ENCODE measurements at regions not wholly inside any gene's neighbourhood (a gene's known extent, or its start where the extent isn't known, plus 50 kb on each side); places are given as distances from the start of the nearest gene placed in this dataset.
"Not testable (repeated sequence)": the region's sequence is repeated elsewhere in the genome, so short reads cannot be mapped to it uniquely, and the experiment has no call there.

DNA sequence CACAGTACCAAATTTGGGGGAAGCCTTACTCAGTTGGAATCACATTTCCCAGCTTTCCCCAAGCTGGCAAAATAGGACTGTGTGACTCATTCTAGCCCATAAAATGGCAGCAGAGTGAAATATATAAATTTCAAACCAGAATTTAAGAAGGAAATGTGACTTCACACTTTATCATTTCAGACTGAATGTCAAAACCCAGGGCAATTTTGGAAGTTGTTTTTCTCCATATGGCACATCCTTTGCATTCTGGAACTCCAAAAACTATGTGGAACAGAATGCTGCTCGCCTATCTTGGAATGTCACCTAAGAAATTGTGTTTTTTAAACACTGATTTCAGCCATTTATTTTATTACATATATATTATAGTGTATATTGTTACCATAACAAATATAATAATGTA is 424.7 kb upstream of the ST8SIA4 start:
- ATAC-seq = no peak
- DNase-seq (ENCODE audit: low spot score) = no peak
- intact Hi-C loops (cut with DNase I) = no loop called here

DNA sequence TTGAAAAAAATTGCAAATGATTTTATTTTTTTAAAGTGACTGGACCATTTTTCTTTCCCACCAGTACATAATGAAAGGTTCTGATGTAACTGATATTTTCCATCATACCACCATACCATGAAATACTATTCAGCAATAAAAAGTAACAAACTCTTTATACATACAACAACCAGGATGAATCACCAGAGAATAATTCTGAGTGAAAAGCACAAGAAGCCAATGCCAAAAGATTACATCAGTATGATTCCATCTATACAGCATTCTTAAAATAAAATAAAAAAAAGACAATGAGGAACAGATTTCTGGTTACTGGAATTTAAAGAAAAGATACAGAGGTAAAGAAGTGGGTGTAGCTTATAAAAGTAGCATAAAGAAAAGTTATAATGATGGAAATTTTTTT is 423.7 kb upstream of the ST8SIA4 start:
- ATAC-seq = no peak
- no peak for DNase-seq (ENCODE audit: low spot score)
- intact Hi-C loops (cut with DNase I) = no loop called here

- ATAC-seq; intact Hi-C loops (cut with DNase I); DNase-seq (ENCODE audit: low spot score): not testable (repeated sequence)
Observed at GRCh38 chr5:101316401-101316800, 413.3 kb upstream of the ST8SIA4 start.

- intact Hi-C loops (cut with DNase I) = no loop called here
- no peak for DNase-seq (ENCODE audit: low spot score)
- no peak for ATAC-seq
Observed at GRCh38 chr5:101306391-101307137, 403.5 kb upstream of the ST8SIA4 start.

GRCh38 chr5:101296477-101296876 is 393.4 kb upstream of the ST8SIA4 start:
- no peak for ATAC-seq
- intact Hi-C loops (cut with DNase I) = no loop called here
- DNase-seq (ENCODE audit: low spot score) = no peak

- intact Hi-C loops (cut with DNase I) = no loop called here
- ATAC-seq (no peak), DNase-seq (ENCODE audit: low spot score) (no peak)
Observed at GRCh38 chr5:101292199-101292598, 389.1 kb upstream of the ST8SIA4 start.

- DNase-seq (ENCODE audit: low spot score); ATAC-seq; intact Hi-C loops (cut with DNase I): not testable (repeated sequence)
Observed at GRCh38 chr5:101290761-101291160, 387.7 kb upstream of the ST8SIA4 start.

- ATAC-seq = no peak
- intact Hi-C loops (cut with DNase I) = no loop called here
- DNase-seq (ENCODE audit: low spot score) = no peak
Observed at GRCh38 chr5:101288633-101289032, 385.6 kb upstream of the ST8SIA4 start.

DNA sequence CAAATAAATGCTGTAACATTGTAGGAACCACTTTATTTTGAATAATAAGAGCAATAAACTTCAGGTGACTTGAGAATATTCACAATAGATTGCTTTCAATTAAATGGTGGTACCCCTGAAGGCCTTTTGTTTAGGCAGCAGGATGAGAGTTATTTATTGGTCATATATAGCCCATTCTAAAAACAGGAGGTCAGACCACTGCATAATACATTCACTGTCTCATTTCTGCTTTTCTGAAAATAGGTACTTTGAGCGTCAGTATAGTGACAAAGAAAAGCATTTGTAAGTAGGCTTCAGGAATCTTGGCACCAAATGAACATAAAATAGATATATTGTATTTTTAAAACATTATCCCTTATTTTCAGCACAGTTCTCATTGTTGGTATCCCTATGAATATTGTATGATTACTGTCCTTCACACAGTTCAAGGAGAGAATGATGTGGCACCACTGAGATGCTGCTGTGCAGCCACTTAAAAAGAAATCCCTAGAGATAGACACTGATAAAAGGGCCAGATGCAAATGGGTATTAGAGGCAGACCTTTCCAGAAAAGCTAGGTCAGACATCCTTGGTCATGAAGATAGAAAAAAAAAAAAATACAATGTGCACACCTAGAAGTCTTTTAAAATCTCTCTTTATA is 381.8 kb upstream of the ST8SIA4 start:
- ATAC-seq (no peak), DNase-seq (ENCODE audit: low spot score) (no peak)
- intact Hi-C loops (cut with DNase I) = no loop called here

GRCh38 chr5:101283938-101284337 is 380.9 kb upstream of the ST8SIA4 start:
- ATAC-seq; intact Hi-C loops (cut with DNase I); DNase-seq (ENCODE audit: low spot score): not testable (repeated sequence)

DNA sequence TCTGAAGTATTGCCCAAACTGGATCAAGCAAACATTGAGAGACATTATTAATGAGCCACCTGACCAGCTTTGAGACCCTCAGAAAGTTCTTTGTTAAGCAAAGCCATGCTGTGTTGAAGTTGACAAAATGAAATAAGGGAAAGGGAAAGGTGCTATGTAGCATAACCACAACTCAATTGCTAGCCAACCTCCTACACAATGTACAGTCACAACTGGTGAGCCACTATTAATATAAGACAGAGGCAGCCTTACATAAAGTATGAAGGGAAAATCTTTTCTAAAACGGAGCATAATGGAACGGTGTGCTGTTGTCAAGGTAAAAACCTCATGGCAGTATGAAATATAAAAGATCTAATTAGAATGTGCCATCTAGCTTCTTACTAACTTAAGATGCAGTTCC is 375.8 kb upstream of the ST8SIA4 start:
- intact Hi-C loops (cut with DNase I) = no loop called here
- DNase-seq (ENCODE audit: low spot score) (no peak), ATAC-seq (no peak)

DNA sequence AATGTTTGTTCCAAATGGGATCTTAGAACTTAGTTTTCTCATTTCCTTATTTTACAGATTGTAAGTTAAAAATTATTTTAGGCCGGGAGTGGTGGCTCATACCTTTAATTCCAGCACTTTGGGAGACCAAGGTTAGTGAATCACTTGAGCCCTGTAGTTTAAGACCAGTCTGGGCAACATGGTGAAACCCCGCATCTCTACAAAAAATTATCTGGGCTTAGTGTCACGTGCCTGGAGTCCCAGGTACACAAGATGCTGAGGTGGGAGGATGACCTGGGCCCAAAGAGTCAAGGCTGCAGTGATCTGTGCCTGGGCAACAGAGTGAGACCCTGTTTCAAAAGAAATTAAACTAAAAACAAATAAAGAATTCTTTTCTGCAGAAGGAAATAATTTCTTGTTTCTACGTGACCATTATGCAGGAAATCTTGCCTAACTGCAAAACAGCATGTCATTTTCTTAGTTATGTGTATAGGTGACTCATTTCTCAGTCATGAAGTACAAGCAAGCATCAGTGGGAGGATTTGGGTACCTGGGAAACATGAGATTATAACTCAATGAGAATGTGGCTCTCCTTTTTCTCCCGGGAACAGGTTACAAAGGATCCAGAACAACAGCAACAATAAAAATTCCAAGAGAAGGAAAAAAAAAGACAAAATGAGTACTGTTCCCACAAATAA is 375.1 kb upstream of the ST8SIA4 start:
- intact Hi-C loops (cut with DNase I) = no loop called here
- no peak for ATAC-seq
- DNase-seq (ENCODE audit: low spot score) = no peak

GRCh38 chr5:101271945-101272344 is 368.9 kb upstream of the ST8SIA4 start:
- ATAC-seq (no peak), DNase-seq (ENCODE audit: low spot score) (no peak)
- intact Hi-C loops (cut with DNase I) = no loop called here

GRCh38 chr5:101271416-101271815 is 368.3 kb upstream of the ST8SIA4 start:
- ATAC-seq = no peak
- intact Hi-C loops (cut with DNase I) = no loop called here
- no peak for DNase-seq (ENCODE audit: low spot score)

- intact Hi-C loops (cut with DNase I) = no loop called here
- DNase-seq (ENCODE audit: low spot score) = no peak
- no peak for ATAC-seq
Observed at GRCh38 chr5:101260857-101261256, 357.8 kb upstream of the ST8SIA4 start.

- intact Hi-C loops (cut with DNase I) = no loop called here
- DNase-seq (ENCODE audit: low spot score) (no peak), ATAC-seq (no peak)
Observed at GRCh38 chr5:101253096-101253495, 350.0 kb upstream of the ST8SIA4 start.

DNA sequence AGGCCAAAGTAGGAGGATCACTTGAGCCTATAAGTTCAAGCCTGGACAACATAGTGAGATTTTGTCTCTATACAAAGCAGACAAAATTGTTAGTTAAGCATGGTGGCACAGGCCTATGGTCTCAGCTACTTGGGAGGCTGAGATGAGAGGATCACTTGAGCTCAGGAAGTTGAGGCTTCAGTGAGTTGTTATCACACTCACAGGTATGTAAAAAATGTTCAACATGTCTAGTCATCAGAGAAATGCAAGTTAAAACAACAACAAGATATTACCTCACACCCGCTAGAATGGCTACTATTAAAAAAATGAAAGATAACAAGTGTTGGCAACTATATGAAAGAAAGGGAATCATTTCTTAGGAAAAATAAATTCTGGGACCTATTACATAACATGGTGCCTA is 341.5 kb upstream of the ST8SIA4 start:
- no peak for DNase-seq (ENCODE audit: low spot score)
- no peak for ATAC-seq
- intact Hi-C loops (cut with DNase I) = no loop called here

GRCh38 chr5:101212942-101213514 is 309.9 kb upstream of the ST8SIA4 start:
- DNase-seq (ENCODE audit: low spot score) = no peak
- no peak for ATAC-seq
- intact Hi-C loops (cut with DNase I) = no loop called here

DNA sequence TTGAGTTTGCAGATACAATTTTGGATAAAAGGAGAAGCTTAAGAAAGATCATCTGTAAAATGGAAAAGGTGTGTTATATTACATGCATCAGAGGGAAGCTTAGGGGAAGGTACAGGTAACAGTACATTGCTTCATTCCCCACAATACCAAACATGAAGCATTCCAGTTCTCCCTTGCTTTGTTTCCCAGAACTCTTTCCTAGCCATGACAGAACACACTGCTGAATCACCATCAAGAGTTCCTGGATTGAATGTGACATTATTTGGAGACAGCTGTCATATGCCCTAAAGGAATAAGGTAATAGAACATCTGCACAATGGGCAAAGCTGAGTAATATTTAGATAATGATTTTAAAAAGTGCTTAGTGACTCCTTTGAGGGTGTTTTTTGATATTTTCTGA is 303.5 kb upstream of the ST8SIA4 start:
- intact Hi-C loops (cut with DNase I) = no loop called here
- DNase-seq (ENCODE audit: low spot score) = no peak
- no peak for ATAC-seq

DNA sequence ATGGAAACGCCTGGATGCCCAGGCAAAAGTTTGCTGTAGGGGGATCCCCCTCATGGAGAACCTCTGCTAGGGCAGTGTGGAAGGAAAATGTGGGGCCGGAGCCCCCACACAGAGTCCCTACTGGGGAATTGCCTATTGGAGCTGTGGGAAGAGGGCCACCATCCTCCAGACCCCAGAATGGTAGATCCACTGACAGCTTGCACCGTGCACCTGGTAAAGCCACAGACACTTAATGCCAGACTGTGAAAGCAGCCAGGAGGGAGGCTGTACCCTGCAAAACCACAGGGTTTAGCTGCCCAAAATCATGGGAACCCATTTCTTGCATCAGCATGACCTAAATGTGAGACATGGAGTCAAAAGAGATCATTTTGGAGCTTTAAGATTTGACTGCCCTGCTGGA is 302.0 kb upstream of the ST8SIA4 start:
- intact Hi-C loops (cut with DNase I); ATAC-seq; DNase-seq (ENCODE audit: low spot score): not testable (repeated sequence)

Measured in sciatic nerve (tissue), 2 donors.